Hematopoietic multipotent progenitor cell treated with erythropoietin and hydrocortisone succinate and interleukin-3 and kit ligand, for 15 days (in vitro differentiated cells): ENCODE measurements at regions not wholly inside any gene's neighbourhood (a gene's known extent, or its start where the extent isn't known, plus 50 kb on each side); places are given as distances from the start of the nearest gene placed in this dataset.

Experiments
- DNase-seq: peaks from one replicate; pipeline ENCODE4 v3.0.0-alpha.2; 2015; ENCODE audit warnings: low spot score

DNA sequence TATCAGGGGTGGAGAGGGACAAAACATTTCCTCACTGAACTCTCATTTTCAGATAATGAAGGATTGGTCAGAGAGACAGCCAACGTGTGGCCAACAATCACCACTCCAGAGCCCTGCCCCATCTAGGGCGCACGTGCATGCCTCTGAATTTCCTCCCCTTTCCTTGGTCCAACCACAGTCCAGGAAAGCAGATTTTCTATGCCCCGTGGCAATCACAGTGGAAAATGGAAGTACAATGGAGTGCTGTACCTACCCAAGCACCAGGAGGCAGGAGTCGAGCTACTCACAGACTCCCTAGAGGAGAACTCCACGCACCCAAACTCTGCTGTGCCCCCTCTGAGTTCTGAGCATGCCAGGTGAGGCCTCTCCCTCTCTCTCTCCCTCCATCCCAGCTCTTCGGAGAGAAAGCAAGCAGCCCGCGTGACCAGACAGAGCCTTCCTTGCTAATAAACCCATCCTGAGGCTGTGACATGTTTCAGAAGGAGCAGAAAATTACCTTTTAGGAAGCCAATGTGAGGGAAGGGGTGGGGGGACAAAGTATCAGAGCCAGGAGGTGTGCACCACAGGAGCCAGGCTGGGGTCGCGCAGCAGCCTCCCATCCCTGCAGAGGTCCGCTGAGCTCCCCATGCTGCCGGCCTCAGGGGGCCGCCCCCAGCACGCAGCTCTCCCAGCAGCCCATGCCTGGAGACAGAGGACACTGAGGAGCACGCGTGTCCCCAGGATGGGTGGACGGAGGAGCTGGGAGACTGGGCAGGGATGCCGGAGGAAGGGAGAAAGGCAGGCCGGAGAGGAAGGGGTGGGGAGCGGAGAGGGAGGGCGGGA lies 73.4 kb downstream of the PITPNM2 start:
- DNase-seq: no peak

DNA sequence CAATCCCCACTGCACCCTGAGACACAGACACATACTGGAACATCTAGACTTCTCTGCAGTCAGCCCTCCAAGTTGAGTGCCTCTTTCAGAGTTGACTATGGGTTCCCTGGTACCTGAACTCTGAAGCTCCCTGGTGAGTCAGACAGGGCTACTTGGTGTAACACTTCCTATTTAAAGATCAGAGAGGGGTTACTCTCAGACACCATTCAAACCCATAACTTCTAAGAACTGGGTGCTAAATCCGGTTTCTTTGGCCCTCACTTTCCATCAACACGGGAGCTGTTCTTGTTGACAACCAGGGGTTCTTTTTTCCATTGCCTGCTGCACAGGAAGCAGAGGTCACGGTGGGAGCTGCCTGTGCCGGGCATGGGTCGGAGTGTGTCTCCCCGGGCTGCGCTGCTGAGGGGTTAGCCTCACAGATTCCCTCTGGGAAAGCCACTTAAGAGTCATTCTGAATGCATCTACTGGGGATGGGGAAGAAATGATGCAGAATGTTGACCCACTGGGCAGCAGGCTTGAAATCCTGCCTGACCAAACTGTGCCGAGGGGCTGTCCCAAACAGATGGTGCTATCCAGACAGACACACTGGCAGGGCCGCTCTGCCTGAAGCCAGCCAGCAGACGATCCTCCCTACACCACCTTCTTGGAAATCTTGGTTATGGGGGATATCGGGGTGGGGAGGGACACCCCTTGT lies 74.1 kb downstream of the PITPNM2 start:
- no peak for DNase-seq

DNA sequence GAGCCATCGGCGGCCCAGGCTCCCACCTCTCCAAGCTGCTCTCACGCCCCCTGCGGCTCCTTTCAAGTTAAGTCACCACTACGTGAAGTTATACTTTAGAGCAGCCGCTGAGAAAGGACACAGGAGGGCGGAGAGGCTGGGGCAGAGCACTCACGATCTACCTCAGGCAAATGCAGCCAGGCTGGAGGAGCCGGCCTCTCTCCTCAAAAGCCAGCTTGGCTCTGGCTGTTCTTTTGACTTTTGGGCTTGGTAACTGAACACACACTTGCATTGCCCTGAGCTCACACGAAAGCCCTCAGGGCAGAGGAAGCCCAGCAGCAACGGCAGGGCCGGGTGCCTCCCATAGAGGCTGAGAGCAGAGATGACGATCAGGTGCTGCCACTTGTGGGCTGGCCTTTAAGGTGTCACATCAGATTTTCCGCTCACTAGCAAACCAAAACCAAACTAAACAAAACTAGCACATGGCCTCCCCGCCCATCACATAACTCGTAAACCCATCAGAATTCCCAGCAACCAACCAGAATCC lies 75.2 kb downstream of the PITPNM2 start:
- DNase-seq: no peak

DNA sequence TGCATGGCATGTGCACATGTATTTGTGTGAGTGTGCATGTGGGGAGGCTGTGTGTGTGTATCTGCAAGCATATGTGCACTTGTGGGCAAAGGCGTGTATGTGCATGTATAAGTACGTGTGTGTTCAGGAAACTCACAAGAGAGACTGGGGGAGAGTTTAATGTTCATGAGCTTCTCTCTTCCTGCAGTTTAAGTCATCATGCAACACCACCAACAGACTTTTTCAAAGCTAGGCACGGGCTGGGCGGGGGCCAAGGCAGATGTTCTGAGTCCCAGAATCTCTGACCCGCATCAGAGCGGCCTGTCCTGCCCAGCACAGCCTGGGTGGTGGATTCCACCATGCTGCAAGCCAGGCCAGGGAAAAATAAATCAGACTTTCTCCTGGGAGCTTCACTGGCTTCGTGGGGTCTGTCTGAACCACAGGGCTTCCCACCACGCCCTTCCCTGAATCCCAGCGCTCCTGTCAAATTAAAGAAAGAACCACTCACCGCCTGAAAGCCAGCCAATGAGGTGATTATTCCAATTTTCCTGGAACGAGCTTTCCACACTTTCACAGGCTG lies 75.7 kb downstream of the PITPNM2 start:
- no peak for DNase-seq

DNA sequence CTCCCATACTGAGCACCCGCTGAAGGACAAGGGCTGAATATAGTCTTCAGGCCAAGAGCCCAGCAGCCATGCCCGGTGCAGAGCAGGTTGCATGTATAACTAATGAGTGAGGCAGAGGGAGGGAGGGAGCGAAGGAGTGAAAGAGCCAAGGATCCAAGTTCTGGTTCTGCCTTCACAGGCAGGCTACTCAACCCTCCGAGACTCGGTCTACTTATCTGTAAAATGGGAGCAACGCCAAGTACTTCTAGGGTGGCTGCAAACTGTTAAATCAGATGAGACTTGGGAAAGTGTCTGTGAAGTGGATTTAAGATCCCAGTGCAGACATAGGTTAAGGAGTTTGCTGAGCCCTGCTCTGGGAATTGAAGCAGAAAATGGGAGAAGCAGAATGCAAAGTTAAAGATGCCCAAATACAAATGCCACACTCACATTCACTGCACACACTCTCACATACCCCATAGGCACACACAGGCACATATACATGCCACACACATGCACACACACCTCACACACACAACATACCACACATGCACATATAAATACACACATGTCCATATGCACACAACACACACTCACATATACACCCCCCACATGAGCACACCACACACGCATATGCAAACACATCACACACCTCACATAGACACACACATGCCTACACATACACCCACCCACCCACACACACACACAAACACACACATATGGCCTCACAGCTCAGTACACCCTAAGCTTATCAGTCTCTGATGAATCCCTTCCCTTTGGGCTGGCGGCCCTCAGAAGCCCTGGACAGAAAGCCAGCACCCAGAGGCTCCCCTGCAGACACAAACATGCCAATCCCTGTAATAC lies 76.7 kb downstream of the PITPNM2 start:
- DNase-seq: no peak

DNA sequence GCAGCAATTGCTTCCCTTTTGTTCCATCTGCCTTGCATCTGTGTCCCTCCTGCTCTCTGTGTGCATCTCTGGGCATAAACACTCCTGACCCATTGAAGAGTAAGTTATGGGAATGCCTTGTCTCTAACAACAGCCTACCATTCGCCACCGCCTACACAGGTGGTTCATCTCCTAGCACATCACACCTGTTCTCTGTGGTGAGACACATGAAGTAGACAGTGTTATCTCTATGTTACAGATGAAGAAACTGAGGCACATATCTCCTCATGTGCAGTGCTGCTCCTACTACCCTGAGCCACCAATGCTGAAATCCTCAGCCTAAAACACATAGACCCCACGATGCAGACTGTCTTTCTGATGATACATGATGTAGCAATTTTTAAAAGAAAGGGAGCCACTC lies 77.6 kb downstream of the PITPNM2 start:
- no peak for DNase-seq

DNA sequence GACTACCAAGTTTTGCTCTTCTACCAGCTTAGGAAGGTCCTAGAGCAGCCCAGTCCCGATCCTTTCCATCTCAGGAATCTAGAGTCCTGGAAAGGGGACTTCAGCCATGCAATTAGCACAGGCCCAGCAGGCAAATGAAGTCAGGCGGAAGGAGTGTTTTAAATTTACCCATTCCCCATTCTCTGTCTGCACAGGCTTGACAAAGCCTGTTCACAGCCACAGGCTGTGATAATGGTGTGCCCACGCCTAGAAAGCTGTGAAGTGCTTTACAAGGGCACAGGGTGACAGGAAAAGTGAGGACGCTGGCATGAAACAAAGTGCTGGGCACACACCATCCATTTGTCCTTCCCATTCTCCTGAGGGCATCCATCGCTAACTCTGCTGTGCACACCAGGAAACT lies 79.0 kb downstream of the PITPNM2 start:
- no peak for DNase-seq

DNA sequence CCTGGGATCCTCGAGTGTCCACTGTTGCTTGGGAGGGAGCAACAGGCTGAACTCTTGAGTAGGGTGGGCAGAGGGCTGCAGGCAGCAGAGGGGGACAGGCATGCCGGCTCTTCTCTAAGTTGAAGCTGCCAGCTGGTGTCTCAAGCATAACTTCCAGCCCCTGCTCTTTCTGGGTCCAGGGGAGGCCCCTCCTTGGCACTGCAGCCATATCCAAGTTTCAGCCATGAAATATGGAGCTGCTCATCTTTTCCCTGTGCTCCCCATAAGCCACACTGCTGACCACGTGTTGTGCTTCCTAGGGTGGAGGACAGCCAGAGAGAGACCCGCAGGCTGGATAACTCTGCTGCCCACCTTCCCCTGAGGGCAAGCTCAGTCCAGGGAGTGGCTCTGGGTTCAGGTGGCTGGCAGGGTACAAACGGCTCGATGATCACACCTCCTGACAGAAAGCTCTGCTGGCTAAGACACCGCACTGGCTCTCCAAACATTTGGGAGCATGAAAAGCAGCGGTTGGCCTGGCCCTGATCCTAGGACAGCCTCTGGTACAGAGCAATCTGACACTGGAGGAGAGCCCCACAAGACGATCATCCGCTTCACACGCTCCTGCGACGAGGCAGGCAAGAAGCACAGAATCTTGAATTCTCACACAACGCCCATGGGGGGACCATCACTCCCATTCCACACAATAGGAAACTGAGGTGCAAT lies 79.6 kb downstream of the PITPNM2 start:
- no peak for DNase-seq

DNA sequence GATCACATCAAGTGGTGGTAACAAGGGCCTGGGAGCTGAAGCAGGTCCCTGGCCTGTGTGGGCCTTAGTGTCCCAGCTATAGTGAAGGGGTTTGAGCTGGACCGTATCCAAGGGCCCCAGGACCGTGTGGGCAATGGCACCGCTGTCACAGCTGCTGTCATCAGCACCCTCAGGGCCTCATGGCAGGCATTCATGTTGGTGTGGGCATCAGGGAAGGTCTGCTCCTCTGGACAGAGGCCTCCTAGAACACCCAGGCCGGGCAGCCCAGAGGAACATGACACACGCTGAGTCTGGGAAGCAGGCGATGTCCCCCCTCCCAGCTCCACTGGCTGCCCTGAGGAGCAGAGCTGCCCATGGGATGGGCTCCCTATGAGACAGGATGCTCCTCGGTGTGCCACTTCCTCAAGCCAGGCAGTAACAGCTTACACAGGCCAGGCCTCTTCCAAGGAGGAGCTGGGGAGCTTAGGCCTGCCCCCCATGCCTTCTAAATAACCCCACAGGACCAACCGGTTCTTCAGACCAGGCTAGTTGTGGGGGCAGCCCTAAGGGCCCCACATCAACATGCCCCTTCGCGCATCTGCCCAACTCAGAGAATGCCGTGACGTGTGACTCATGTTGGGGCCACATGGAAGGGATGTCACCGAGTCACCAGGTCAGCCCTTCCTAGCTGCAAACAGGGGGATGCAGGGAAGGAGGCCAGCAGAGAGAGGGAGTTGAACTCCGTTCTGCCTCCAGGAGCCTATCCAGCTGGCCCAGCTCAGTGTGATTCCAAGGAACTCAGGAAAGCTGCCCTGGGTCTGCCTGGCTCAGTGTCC lies 80.4 kb downstream of the PITPNM2 start:
- no peak for DNase-seq

DNA sequence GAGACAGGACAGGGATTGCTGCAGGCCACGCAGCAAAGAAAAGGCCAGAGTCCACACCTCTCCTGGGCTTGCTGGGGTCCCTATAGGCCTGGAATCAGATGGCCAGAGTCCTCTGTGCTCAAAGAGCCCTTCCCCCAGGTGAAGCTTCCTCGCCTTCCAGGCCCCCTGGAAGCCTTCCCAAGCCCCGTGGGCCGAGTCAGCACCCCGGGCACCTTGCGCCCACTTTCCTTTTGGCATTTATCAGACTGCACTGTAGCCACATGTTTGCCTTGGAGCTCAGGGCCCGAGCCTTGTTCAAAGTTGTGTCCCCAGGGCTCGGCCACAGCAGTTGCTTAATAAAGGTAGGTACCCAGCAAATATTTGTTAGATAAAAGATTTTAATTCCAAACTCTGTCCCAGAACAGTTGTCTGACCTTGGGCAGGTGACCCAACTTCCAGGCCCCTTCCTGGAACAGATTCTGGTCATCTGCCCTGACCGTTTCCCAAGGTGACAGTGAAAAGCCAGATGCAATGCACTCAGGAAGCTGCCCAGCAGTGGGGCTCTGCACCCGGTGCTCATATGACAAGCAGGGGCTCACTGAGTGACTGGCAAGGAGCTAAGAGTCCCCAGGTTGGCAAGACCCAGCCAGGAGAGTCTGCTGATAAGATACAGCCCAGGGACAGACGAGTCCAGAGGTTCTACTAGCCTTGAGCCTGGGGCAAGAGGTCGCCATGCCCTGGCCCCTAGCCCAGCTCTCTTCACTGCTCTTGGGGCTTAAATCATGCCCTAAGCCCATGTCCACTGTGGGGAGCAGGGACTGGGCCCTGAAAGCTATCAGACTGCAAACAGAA lies 81.2 kb downstream of the PITPNM2 start:
- no peak for DNase-seq

DNA sequence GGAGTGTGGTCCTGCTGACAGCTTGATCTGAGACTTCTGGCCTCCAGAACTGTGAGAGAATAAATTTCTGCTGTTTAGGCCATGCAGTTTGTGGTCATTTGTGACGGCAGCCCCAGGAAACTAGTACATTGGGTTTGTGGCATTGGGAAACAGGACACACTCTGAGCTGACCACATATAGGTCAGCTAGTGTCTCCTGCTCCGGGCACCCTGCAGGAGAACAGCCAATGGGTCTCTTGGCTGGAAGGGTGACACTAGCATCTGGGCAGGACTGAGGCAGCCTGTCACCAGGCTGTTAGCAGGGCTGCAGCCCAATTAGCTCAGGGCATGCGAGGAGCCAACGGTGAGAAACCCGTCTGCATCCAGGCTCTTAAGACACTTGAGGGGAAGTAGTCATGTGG lies 83.2 kb downstream of the PITPNM2 start:
- DNase-seq: no peak

DNA sequence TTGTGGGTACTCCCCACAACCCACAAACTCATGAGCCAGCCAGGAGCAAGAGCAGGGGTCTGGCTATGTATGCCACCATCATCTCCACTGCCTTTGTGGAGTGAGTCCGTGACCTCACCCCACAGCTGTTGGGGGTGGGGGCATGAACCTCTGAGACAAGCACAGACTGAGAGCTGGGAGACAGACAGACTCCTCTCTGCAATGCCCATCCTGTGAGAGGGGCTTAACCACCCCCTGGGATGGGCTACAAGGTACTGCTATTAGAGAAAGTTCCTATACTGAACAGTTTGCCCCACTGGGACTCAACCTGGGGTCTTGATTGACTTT lies 84.5 kb downstream of the PITPNM2 start:
- DNase-seq: no peak

DNA sequence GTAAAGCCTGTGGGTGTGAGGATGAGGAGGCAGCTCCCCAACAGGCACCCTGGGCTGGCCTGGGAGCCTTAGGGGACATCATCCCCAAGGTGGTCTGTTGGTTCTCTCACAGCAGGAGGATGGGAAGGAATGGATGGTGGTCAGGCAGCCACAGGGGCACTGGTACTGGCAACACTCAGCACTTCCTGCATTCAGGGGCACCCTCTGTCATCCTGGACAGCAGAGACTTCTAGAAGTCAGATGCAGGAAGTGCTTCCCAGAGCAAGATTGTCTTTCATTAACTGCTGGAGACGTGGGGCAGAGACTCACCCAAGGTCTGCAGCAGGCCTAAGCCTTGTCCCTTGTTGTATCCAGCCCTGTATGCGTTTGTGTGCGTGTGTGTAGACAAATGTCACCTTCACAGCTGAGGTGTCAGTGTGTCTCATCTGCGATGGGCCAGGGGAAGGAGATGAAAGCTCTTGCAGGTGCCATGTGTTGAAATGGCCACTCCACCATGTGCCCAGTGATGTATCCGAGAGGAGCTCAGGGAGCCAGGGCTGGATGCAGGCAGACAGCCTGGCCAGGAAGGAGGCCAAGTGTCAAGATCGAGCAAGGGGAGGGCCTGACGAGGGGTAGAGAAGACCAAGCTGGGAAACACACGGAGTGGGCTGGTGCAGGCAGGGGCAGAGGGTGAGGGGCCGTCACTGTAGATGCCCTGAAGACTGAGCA lies 85.1 kb downstream of the PITPNM2 start:
- DNase-seq: no peak

DNA sequence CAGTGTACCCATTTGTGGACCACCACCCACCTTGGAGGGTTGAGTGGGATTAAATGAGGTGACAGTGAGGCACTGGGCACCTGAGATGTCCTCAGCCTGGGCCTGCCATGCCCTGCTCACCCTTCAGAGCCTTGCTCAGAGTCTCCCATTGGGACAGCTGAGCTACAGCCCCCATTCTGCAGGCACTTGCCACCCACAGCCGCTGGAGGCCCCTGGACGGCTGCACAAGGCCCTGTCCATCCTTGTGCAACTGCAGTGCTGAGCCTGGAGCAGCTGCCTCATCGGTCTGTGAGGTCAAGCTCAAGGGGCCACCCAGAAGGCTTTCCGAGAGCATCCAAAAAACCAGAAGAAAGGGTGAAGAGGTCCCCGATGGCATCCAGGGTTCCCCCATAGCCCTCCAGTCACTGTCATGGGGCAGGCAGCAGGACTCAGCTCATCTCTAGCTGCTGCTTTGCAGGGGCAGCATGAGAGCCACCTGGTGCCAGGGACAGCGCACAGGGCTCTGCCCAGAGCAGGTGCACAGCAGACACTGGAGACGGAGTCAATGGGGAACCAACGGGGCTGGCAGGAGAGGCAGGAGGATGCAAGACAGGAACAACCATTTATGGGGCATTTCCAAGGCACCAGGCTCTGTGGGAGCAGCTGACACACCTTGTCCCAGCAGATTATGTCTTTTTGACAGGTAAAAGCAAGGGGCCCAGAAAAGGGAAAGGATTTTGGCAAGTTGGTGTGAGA lies 84.6 kb downstream of the ARL6IP4 start:
- no peak for DNase-seq

DNA sequence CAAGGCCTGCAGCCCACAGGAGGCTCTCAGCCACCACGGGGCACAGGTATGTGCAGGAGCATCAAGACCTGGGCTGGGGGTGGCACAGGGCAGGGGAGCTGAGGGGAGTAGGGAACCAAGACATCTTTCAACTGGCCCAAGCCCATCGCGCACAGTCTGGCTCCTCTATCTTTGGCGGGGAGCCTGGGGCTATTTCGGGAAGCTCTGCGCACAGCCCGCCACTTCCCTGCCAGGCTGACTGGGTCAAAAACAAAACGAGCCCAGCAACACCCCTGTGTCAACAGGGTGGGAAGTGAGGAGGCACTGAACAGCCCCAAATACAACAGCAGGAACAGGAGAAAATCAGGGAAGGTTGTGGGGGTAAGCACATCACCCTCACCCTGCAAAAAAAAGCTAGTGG lies 83.9 kb downstream of the ARL6IP4 start:
- DNase-seq: no peak

DNA sequence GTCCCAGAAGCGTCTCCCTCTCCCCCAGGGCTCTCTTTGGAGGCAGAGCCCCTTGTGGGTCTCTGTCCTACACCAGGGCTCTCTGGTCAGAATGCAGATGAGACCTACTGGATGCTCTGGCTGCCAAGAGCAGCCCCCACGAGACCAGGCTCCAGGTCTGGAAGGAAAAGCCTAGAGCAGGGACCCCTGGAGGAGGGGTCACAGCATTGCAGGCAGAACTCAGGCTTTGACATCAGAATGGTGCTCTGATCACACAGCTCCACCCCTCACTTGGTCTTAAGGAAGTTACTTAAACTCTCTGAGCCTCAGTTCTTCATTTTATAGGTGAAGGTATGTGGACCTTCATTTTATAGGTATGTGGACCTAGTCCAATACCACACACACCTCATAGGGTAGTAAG lies 83.1 kb downstream of the ARL6IP4 start:
- DNase-seq: no peak

DNA sequence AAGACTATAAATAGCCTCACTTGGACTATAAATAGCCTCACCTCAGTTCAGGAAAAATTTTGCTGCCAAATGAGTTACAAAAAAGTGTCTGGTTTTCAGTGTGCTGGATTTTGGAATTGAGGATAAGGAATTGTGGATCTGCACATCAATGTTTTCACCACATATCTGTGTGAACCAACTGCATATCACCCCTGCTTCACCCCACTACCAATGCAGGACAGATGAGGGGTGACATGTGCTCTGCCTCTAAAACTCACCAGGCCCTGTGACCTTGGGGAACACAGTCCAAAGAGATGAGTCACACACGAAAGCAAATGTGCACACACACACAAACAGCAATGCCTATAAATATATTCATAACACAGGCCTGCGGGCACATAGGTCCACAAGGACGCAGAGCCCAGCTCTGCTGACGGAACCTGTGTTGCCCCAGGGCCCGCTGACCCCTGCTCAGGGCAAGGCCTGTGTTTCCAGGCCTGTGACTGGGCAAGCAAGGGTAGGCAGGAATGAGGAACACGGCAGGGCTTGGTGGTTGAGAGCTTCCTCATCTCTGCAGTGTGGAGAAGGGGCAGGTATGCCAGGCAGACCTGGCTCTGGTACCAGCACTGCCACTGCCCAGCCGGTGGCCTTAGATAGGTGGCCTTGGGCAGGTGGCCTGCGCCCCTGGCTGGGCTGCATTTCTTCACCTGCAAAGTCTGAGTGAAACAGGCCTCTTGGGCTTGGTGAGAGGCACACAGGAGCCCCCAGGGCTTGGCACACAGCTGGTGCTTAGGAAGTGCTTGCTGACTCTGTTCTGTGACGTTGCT lies 82.4 kb downstream of the ARL6IP4 start:
- DNase-seq: no peak
